Kidney epithelial cell (primary cell): ENCODE measurements at regions not wholly inside any gene's neighbourhood (a gene's known extent, or its start where the extent isn't known, plus 50 kb on each side); places are given as distances from the start of the nearest gene placed in this dataset.

ENCODE experiments used
- DNase-seq: peaks from one replicate; pipeline ENCODE4 v3.0.0-alpha.2; 2010; ENCODE audit warnings: low read depth
- H3K27me3 ChIP-seq: 2 replicates; pipeline ENCODE4 v1.6.0; 2011; ENCODE audit warnings: low read length; ENCODE audit not compliant: control insufficient read depth, insufficient read depth
- H3K36me3 ChIP-seq: 2 replicates; pipeline ENCODE4 v1.5.1; 2011; ENCODE audit warnings: low read length; ENCODE audit not compliant: control insufficient read depth, insufficient read depth
- H3K4me3 ChIP-seq: 2 replicates; pipeline ENCODE4 v1.5.1; 2011; ENCODE audit warnings: low read depth, mild to moderate bottlenecking, control low read depth, low read length
- CTCF ChIP-seq: IDR thresholded peaks from 2 replicates; pipeline ENCODE4 v1.5.1; 2011; ENCODE audit warnings: mild to moderate bottlenecking, moderate library complexity, low read length, control low read depth, inconsistent platforms; ENCODE audit not compliant: insufficient read depth, poor library complexity, severe bottlenecking

GRCh38 chr3:154743418-154743817 lies 313.4 kb upstream of the GPR149 start:
- Histone ChIP-seq H3K36me3 (no peaks in the 10 kb centered on the region), H3K4me3 (no peak overlapping the region), H3K27me3 (no peaks in the 10 kb centered on the region)
- no peak for TF ChIP-seq CTCF
- no peak for DNase-seq

GRCh38 chr3:154734468-154734867 lies 304.5 kb upstream of the GPR149 start:
- H3K27me3 ChIP-seq, result no peaks in the 10 kb centered on the region
- no peaks in the 10 kb centered on the region for H3K36me3 ChIP-seq
- H3K4me3 ChIP-seq, result no peak overlapping the region
- no peak for DNase-seq
- TF ChIP-seq CTCF, result no peak

GRCh38 chr3:154730186-154730585 lies 300.2 kb upstream of the GPR149 start:
- Histone ChIP-seq H3K36me3 (no peaks in the 10 kb centered on the region), H3K4me3 (no peak overlapping the region), H3K27me3 (no peaks in the 10 kb centered on the region)
- DNase-seq, result no peak
- peak; percentile 9 for TF ChIP-seq CTCF

- Histone ChIP-seq H3K4me3 (no peak overlapping the region), H3K36me3 (no peaks in the 10 kb centered on the region), H3K27me3 (no peaks in the 10 kb centered on the region)
- TF ChIP-seq CTCF, result no peak
- DNase-seq, result no peak
Measured at GRCh38 chr3:154729741-154730140, 299.8 kb upstream of the GPR149 start.

- TF ChIP-seq CTCF, result no peak
- Histone ChIP-seq H3K4me3 (no peak overlapping the region), H3K36me3 (no peaks in the 10 kb centered on the region), H3K27me3 (no peaks in the 10 kb centered on the region)
- no peak for DNase-seq
Measured at GRCh38 chr3:154728285-154728684, 298.3 kb upstream of the GPR149 start.

- Histone ChIP-seq H3K36me3 (no peaks in the 10 kb centered on the region), H3K27me3 (no peaks in the 10 kb centered on the region), H3K4me3 (no peak overlapping the region)
- DNase-seq, result no peak
- TF ChIP-seq CTCF, result no peak
Measured at GRCh38 chr3:154720921-154721320, 290.9 kb upstream of the GPR149 start.
